ENCODE measurements at regions not wholly inside any gene's neighbourhood (a gene's known extent, or its start where the extent isn't known, plus 50 kb on each side); places are given as distances from the start of the nearest gene placed in this dataset.

DNA sequence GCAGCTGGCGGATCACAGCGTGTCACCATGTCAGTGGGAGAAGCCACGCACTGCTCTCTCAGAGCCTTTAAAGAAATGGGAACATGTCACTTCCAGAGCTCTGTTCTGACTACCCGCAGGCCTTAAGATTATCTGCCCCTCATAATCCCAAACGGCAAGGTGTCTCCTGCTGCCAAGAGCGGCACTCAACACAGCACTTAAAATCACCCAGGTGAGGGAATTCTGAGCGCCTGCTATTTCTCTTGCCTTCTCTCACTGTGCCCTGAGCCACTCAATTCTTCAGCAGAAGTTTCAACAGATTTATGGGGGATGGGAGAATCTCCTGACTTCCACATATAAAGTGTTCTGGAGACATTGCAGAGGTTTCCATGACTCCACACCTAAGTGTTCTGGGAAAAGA lies 137.9 kb downstream of the LMO4 start:
- H3K36me3 Mint-ChIP-seq (ENCODE audit: insufficient read depth, unreplicated experiment): no peaks in the 10 kb centered on the region
- no peaks in the 10 kb centered on the region for H3K27me3 Mint-ChIP-seq (ENCODE audit: unreplicated experiment)
- intact Hi-C loops (cut with micrococcal nuclease; ENCODE audit: unreplicated experiment): no loop called here
- TF ChIP-seq, protein P1, sequence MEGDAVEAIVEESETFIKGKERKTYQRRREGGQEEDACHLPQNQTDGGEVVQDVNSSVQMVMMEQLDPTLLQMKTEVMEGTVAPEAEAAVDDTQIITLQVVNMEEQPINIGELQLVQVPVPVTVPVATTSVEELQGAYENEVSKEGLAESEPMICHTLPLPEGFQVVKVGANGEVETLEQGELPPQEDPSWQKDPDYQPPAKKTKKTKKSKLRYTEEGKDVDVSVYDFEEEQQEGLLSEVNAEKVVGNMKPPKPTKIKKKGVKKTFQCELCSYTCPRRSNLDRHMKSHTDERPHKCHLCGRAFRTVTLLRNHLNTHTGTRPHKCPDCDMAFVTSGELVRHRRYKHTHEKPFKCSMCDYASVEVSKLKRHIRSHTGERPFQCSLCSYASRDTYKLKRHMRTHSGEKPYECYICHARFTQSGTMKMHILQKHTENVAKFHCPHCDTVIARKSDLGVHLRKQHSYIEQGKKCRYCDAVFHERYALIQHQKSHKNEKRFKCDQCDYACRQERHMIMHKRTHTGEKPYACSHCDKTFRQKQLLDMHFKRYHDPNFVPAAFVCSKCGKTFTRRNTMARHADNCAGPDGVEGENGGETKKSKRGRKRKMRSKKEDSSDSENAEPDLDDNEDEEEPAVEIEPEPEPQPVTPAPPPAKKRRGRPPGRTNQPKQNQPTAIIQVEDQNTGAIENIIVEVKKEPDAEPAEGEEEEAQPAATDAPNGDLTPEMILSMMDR (IDR thresholded peaks at IDR 0.05; ENCODE audit: unreplicated experiment): no peak
- no peaks in the 10 kb centered on the region for H3K9me3 Mint-ChIP-seq (ENCODE audit: low read depth, unreplicated experiment)
- CTCF ChIA-PET: no interaction called here
- peaks cover 16% of the 10 kb centered on the region for H3K4me1 Mint-ChIP-seq (ENCODE audit: low read depth, unreplicated experiment)
- DNase-seq: no peak
- no TSS peak for BruUV-seq (replicated peaks)
- no peak overlapping the region for H3K4me3 Mint-ChIP-seq (ENCODE audit: low read depth, unreplicated experiment)
- no peak overlapping the region for H3K27ac Mint-ChIP-seq (ENCODE audit: unreplicated experiment)

DNA sequence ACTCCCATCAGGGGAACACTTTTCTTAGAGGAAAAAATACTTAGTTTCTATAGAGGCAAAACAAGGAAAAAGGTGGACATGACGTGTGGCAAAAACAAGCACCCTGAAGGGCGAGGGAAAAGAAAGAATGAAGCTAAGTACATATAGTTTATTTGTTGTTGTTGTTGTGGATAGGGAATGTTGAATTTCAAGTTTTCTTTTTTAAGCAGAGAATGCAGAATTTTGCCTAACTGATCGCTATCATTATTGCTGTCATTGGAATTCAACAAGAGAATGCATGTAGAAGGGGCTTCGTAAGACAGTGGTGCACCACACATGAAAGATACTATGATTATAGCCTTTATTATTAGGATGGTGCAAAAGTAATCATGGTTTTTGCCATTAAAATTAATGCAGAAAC lies 144.0 kb downstream of the LMO4 start:
- no peak for DNase-seq
- H3K27me3 Mint-ChIP-seq (ENCODE audit: unreplicated experiment): no peaks in the 10 kb centered on the region
- TF ChIP-seq, protein P1 (IDR thresholded peaks at IDR 0.05; ENCODE audit: unreplicated experiment): no peak
- no peaks in the 10 kb centered on the region for H3K36me3 Mint-ChIP-seq (ENCODE audit: insufficient read depth, unreplicated experiment)
- BruUV-seq (replicated peaks): no TSS peak
- no peak overlapping the region for H3K4me3 Mint-ChIP-seq (ENCODE audit: low read depth, unreplicated experiment)
- H3K9me3 Mint-ChIP-seq (ENCODE audit: low read depth, unreplicated experiment): no peaks in the 10 kb centered on the region
- intact Hi-C loops (cut with micrococcal nuclease; ENCODE audit: unreplicated experiment): no loop called here
- H3K4me1 Mint-ChIP-seq (ENCODE audit: low read depth, unreplicated experiment): peaks cover 18% of the 10 kb centered on the region
- CTCF ChIA-PET: no interaction called here
- H3K27ac Mint-ChIP-seq (ENCODE audit: unreplicated experiment): no peak overlapping the region

DNA sequence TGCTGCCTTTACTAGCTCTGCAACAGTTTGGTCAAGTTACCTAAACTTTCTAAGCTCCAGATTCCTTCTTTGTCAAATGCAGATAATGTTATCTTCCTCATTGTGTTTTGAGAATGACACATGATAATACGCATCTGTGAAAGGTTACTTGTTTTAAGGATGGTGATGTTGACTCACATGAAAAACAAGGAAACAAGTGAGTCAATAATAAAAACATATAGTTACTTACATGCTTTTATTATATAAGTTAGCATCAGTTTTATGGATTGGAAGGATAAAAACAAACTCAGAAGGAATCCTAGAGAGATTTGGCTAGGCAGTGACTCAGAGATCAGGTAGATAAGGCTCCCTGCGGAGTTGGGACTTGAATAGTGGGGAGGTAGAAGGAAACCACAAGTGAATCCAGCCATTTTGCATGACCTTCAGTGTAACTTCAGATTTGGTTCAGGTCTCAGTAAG lies 144.6 kb downstream of the LMO4 start:
- TF ChIP-seq, protein P1 (IDR thresholded peaks at IDR 0.05; ENCODE audit: unreplicated experiment): no peak
- CTCF ChIA-PET: no interaction called here
- no peaks in the 10 kb centered on the region for H3K36me3 Mint-ChIP-seq (ENCODE audit: insufficient read depth, unreplicated experiment)
- peak overlapping the region; percentile 67 for H3K27ac Mint-ChIP-seq (ENCODE audit: unreplicated experiment)
- no peaks in the 10 kb centered on the region for H3K9me3 Mint-ChIP-seq (ENCODE audit: low read depth, unreplicated experiment)
- H3K4me1 Mint-ChIP-seq (ENCODE audit: low read depth, unreplicated experiment): peaks cover 18% of the 10 kb centered on the region
- H3K4me3 Mint-ChIP-seq (ENCODE audit: low read depth, unreplicated experiment): no peak overlapping the region
- DNase-seq: peak; percentile 17
- BruUV-seq (replicated peaks): no TSS peak
- intact Hi-C loops (cut with micrococcal nuclease; ENCODE audit: unreplicated experiment): no loop called here
- no peaks in the 10 kb centered on the region for H3K27me3 Mint-ChIP-seq (ENCODE audit: unreplicated experiment)

DNA sequence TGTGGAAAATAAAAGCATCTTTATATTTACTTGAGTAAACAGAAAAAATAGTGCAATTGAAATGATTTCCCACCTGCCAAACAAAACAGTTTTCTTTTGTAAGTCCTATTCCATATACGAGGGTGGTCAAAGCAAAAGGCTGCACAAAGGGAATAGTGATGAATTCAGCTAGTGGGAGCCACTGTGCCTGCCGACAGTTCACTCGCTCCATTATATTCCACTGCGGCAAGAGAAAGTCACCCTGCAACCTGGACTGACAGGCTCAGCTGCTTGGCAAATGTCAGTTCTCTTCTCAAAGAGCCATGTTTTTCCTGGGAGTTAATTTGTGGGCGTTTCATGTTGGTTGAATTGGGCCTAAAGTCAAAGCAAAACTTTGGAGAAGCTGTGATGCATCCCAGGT lies 145.4 kb downstream of the LMO4 start:
- intact Hi-C loops (cut with micrococcal nuclease; ENCODE audit: unreplicated experiment): no loop called here
- DNase-seq: no peak
- TF ChIP-seq, protein P1 (IDR thresholded peaks at IDR 0.05; ENCODE audit: unreplicated experiment): no peak
- Mint-ChIP-seq H3K27me3 (ENCODE audit: unreplicated experiment) (no peaks in the 10 kb centered on the region), H3K4me1 (ENCODE audit: low read depth, unreplicated experiment) (peaks cover 18% of the 10 kb centered on the region), H3K4me3 (ENCODE audit: low read depth, unreplicated experiment) (no peak overlapping the region), H3K27ac (ENCODE audit: unreplicated experiment) (no peak overlapping the region), H3K36me3 (ENCODE audit: insufficient read depth, unreplicated experiment) (no peaks in the 10 kb centered on the region), H3K9me3 (ENCODE audit: low read depth, unreplicated experiment) (no peaks in the 10 kb centered on the region)
- no TSS peak for BruUV-seq (replicated peaks)
- CTCF ChIA-PET: no interaction called here
